Transverse colon (tissue), 4 donors: ENCODE measurements at regions not wholly inside any gene's neighbourhood (a gene's known extent, or its start where the extent isn't known, plus 50 kb on each side); places are given as distances from the start of the nearest gene placed in this dataset.
"Not testable (repeated sequence)": the region's sequence is repeated elsewhere in the genome, so short reads cannot be mapped to it uniquely, and the experiment has no call there.

Experiments
- DNase-seq: peaks from one replicate; pipeline ENCODE4 v3.0.0-alpha.2; 2019
- H3K27ac ChIP-seq, 4 donors: fragments of 200-600 bp; sonication (generic); 2 replicates each; pipeline ENCODE4 v1.5.1; 2016 to 2018; ENCODE audit warnings: inconsistent platforms in 4 of 4
- H3K27me3 ChIP-seq: fragments of 200-600 bp; sonication (generic); 2 replicates; pipeline ENCODE4 v1.5.1; 2017; ENCODE audit warnings: inconsistent platforms
- H3K36me3 ChIP-seq, 4 donors: fragments of 200-600 bp; sonication (generic); 2 replicates each; pipeline ENCODE4 v1.5.1; 2017 to 2019; ENCODE audit warnings: inconsistent platforms in 4 of 4
- H3K4me1 ChIP-seq, 4 donors: fragments of 200-600 bp; sonication (generic); 2 replicates each; pipeline ENCODE4 v1.5.1; 2017 to 2020; ENCODE audit warnings: inconsistent platforms in 4 of 4
- H3K4me3 ChIP-seq, 4 donors: fragments of 200-600 bp; sonication (generic); 1 replicate in 1 of 4; 2 replicates in 3 of 4; pipeline versions ENCODE4 v1.5.1 to v1.6.1; 2017 to 2019; ENCODE audit warnings: inconsistent platforms in 4 of 4
- H3K9me3 ChIP-seq, 2 donors: fragments of 200-600 bp; sonication (generic); 2 replicates each; pipeline ENCODE4 v1.5.1; 2017 to 2019; ENCODE audit warnings: inconsistent platforms in 2 of 2
- EP300 ChIP-seq: sonication (generic); formaldehyde crosslinking; IDR thresholded peaks from one replicate; pipeline ENCODE4 v1.6.1; 2017; ENCODE audit warnings: antibody characterized with exemption, low read depth
- POLR2A ChIP-seq: fragments of 450-650 bp; IDR thresholded peaks from one replicate; pipeline ENCODE4 v1.6.1; 2016; ENCODE audit warnings: antibody characterized with exemption, mild to moderate bottlenecking, moderate library complexity
- POLR2AphosphoS5 ChIP-seq, 3 donors: sonication (generic); formaldehyde crosslinking; IDR thresholded peaks; one replicate each; pipeline ENCODE4 v1.6.1; 2016; ENCODE audit warnings: antibody characterized with exemption in 3 of 3
- WGBS, 2 donors: methylation state at CpG; one replicate each; pipeline ENCODE4 v1.1.5; 2018; ENCODE audit warnings: low coverage in 1 of 2; 5-methylcytosine and 5-hydroxymethylcytosine counted together
- in situ Hi-C, 4 donors: fragments of 200-750 bp; cut with MboI; loops; one replicate each; pipeline versions ENCODE4 v1.15.0 to v1.15.1; 2017; ENCODE audit warnings: low sequenced_read_pairs in 3 of 4, low pct_ligation_motif_present in 1 of 4, low pct_unique_long_range_greater_than_20kb in 1 of 4
- intact Hi-C: fragments of 100-400 bp; cut with DNase I; formaldehyde crosslinking; loops from one replicate; pipeline ENCODE4 v1.15.1; 2023; ENCODE audit warnings: low total_unique reads
- TF ChIP-seq, protein P1 (sequence below), 5 experiments: fragments of 200-600 bp in 3 of 5; fragments of 450-650 bp in 2 of 5; sonication (generic) in 3 of 5; IDR thresholded peaks; 1 replicate in 2 of 5; 2 replicates in 3 of 5; pipeline ENCODE4 v1.5.1; 2016 to 2017; ENCODE audit warnings: antibody characterized with exemption in 5 of 5, inconsistent platforms in 3 of 5, mild to moderate bottlenecking in 2 of 5, moderate library complexity in 1 of 5

GRCh38 chr5:98218838-98219237 lies 554.6 kb upstream of the RGMB start:
- H3K4me1 ChIP-seq = no peaks in the 10 kb centered on the region
- no peak overlapping the region for H3K27ac ChIP-seq
- 69 to 78% methylated on average over 2 of the region's 2 CpGs for WGBS, 2 donors
- TF ChIP-seq POLR2A (no peak), POLR2AphosphoS5 (IDR thresholded peaks at IDR 0.05) (no peak), EP300 (no peak)
- TF ChIP-seq, protein P1, sequence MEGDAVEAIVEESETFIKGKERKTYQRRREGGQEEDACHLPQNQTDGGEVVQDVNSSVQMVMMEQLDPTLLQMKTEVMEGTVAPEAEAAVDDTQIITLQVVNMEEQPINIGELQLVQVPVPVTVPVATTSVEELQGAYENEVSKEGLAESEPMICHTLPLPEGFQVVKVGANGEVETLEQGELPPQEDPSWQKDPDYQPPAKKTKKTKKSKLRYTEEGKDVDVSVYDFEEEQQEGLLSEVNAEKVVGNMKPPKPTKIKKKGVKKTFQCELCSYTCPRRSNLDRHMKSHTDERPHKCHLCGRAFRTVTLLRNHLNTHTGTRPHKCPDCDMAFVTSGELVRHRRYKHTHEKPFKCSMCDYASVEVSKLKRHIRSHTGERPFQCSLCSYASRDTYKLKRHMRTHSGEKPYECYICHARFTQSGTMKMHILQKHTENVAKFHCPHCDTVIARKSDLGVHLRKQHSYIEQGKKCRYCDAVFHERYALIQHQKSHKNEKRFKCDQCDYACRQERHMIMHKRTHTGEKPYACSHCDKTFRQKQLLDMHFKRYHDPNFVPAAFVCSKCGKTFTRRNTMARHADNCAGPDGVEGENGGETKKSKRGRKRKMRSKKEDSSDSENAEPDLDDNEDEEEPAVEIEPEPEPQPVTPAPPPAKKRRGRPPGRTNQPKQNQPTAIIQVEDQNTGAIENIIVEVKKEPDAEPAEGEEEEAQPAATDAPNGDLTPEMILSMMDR (IDR thresholded peaks at IDR 0.05) = no peak
- DNase-seq = no peak
- H3K4me3 ChIP-seq = no peak overlapping the region
- intact Hi-C loops (no loop called here), in situ Hi-C loops (no loop called here)
- H3K9me3 ChIP-seq = no peaks in the 10 kb centered on the region
- H3K27me3 ChIP-seq = no peaks in the 10 kb centered on the region
- H3K36me3 ChIP-seq = no peaks in the 10 kb centered on the region

GRCh38 chr5:98227489-98227888 lies 546.0 kb upstream of the RGMB start:
- no peaks in the 10 kb centered on the region for H3K27me3 ChIP-seq
- H3K4me1 ChIP-seq = no peaks in the 10 kb centered on the region
- no peak overlapping the region for H3K27ac ChIP-seq
- TF ChIP-seq EP300 = no peak
- TF ChIP-seq POLR2A = no peak
- no peak for TF ChIP-seq POLR2AphosphoS5 (IDR thresholded peaks at IDR 0.05)
- TF ChIP-seq, protein P1 (IDR thresholded peaks at IDR 0.05) = no peak
- intact Hi-C loops (no loop called here), in situ Hi-C loops (no loop called here)
- no peak for DNase-seq
- no peaks in the 10 kb centered on the region for H3K36me3 ChIP-seq
- H3K4me3 ChIP-seq = no peak overlapping the region
- H3K9me3 ChIP-seq = peaks cover 4 to 6% of the 10 kb centered on the region in 2 donors

DNA sequence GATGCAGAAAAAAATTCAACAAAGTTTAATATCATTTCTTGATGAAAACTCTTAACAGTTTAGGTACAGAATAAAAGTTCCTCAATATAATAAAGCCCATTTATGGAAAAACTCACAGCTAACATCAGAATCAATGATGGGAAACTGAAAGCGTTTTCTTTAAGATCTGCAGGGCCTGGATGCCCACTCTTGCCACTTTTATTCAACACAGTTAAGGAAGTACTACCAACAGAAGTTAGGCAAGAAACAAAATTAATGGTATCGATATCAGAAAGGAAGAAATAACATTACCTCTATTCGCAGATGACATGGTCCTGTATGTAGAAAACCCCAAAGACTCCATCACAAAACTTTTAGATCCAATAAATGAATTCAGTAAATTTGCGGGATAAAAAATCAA lies 542.4 kb upstream of the RGMB start:
- WGBS, 2 donors = 70 to 100% methylated on average over 3 to 4 of the region's 4 CpGs
- TF ChIP-seq POLR2A = no peak
- no peak for DNase-seq
- intact Hi-C loops (no loop called here), in situ Hi-C loops (no loop called here)
- H3K27ac ChIP-seq = no peak overlapping the region
- no peaks in the 10 kb centered on the region for H3K27me3 ChIP-seq
- H3K9me3 ChIP-seq = peaks cover 4 to 12% of the 10 kb centered on the region in 2 donors
- no peaks in the 10 kb centered on the region for H3K36me3 ChIP-seq
- no peak overlapping the region for H3K4me3 ChIP-seq
- no peaks in the 10 kb centered on the region for H3K4me1 ChIP-seq

DNA sequence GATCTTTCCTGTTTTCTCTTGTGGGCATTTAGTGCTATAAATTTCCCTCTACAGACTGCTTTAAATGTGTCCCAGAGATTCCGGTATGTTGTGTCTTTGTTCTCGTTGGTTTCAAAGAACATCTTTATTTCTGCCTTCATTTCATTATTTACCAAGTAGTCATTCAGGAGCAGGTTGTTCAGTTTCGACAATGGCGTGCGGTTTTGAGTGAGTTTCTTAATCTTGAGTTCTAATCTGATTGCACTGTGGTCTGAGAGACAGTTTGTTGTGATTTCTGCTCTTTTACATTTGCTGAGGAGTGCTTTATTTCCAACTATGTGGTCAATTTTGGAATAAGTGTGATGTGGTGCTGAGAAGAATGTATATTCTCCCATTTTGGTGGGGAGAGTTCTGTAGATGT lies 535.7 kb upstream of the RGMB start:
- H3K27me3 ChIP-seq, in situ Hi-C loops, H3K9me3 ChIP-seq: not testable (repeated sequence)

GRCh38 chr5:98243972-98244371 lies 529.5 kb upstream of the RGMB start:
- H3K27me3 ChIP-seq = no peaks in the 10 kb centered on the region
- H3K27ac ChIP-seq = no peak overlapping the region
- WGBS, 2 donors = 35 to 43% methylated on average over 1 of the region's 1 CpG
- TF ChIP-seq, protein P1 (IDR thresholded peaks at IDR 0.05) = no peak
- TF ChIP-seq POLR2AphosphoS5 (IDR thresholded peaks at IDR 0.05) = no peak
- TF ChIP-seq EP300 = no peak
- no peak for TF ChIP-seq POLR2A
- no peaks in the 10 kb centered on the region for H3K9me3 ChIP-seq
- intact Hi-C loops = no loop called here
- H3K4me1 ChIP-seq = no peaks in the 10 kb centered on the region
- H3K36me3 ChIP-seq = no peaks in the 10 kb centered on the region
- H3K4me3 ChIP-seq = no peak overlapping the region
- no peak for DNase-seq
- in situ Hi-C loops = no loop called here

More for the DNA sequence above, 535.7 kb upstream of the RGMB start:
- H3K36me3 ChIP-seq, H3K4me1 ChIP-seq, DNase-seq, H3K27ac ChIP-seq, H3K4me3 ChIP-seq, intact Hi-C loops: not testable (repeated sequence)
- WGBS, 2 donors = 89 to 94% methylated on average over 5 of the region's 5 CpGs
